Loucy (cell line): ENCODE measurements at regions not wholly inside any gene's neighbourhood (a gene's known extent, or its start where the extent isn't known, plus 50 kb on each side); places are given as distances from the start of the nearest gene placed in this dataset.

Experiments
- H2AFZ ChIP-seq: fragments of 200-600 bp; sonication (generic); 2 replicates; pipeline ENCODE4 v1.6.0; 2016; ENCODE audit warnings: antibody characterized with exemption, mild to moderate bottlenecking, low read length, moderate library complexity
- H3F3A ChIP-seq: fragments of 200-600 bp; 2 replicates; pipeline ENCODE4 v1.6.0; 2016; ENCODE audit warnings: antibody characterized with exemption, low read depth, mild to moderate bottlenecking
- H3K27me3 ChIP-seq: fragments of 200-600 bp; sonication (generic); 2 replicates; pipeline ENCODE4 v1.6.1; 2014; ENCODE audit warnings: low read length, mild to moderate bottlenecking; ENCODE audit not compliant: insufficient read depth, poor library complexity, severe bottlenecking
- H3K36me3 ChIP-seq: fragments of 200-600 bp; sonication (generic); 2 replicates; pipeline ENCODE4 v1.6.1; 2016; ENCODE audit warnings: low read length; ENCODE audit not compliant: insufficient read depth
- H3K4me1 ChIP-seq: fragments of 200-600 bp; sonication (generic); 2 replicates; pipeline ENCODE4 v1.5.1; 2014; ENCODE audit warnings: low read length, mild to moderate bottlenecking; ENCODE audit not compliant: insufficient read depth, poor library complexity, severe bottlenecking
- H3K4me2 ChIP-seq: fragments of 200-600 bp; sonication (generic); 2 replicates; pipeline ENCODE4 v1.6.0; 2014; ENCODE audit warnings: antibody characterized with exemption, low read length, low read depth, mild to moderate bottlenecking; ENCODE audit not compliant: poor library complexity, severe bottlenecking
- H3K4me3 ChIP-seq: fragments of 200-600 bp; sonication (generic); 2 replicates; pipeline ENCODE4 v1.5.1; 2014; ENCODE audit warnings: low read length, mild to moderate bottlenecking, mixed read lengths; ENCODE audit not compliant: poor library complexity, severe bottlenecking
- H3K79me2 ChIP-seq: fragments of 200-600 bp; sonication (generic); 2 replicates; pipeline ENCODE4 v1.6.1; 2014; ENCODE audit warnings: low read length; ENCODE audit not compliant: insufficient read depth
- H3K9ac ChIP-seq: fragments of 200-600 bp; sonication (generic); 2 replicates; pipeline ENCODE4 v1.6.0; 2014; ENCODE audit warnings: mild to moderate bottlenecking, low read depth, low read length, moderate library complexity; ENCODE audit not compliant: poor library complexity, severe bottlenecking
- H3K9me2 ChIP-seq: fragments of 200-600 bp; sonication (generic); replicated peaks from 2 replicates; pipeline ENCODE4 v1.6.1; 2016; ENCODE audit warnings: low read depth, low read length, mixed read lengths
- H3K9me3 ChIP-seq: fragments of 200-600 bp; sonication (generic); 2 replicates; pipeline ENCODE4 v1.6.1; 2014; ENCODE audit warnings: mild to moderate bottlenecking, antibody characterized with exemption, low read length, low read depth; ENCODE audit not compliant: insufficient read depth
- H4K20me1 ChIP-seq: fragments of 200-600 bp; sonication (generic); 2 replicates; pipeline ENCODE4 v1.6.0; 2014; ENCODE audit warnings: antibody characterized with exemption, low read length, mild to moderate bottlenecking; ENCODE audit not compliant: insufficient read depth, poor library complexity, severe bottlenecking
- EZH2phosphoT487 ChIP-seq: fragments of 200-600 bp; IDR thresholded peaks from 2 replicates; pipeline ENCODE4 v1.6.1; 2018; ENCODE audit warnings: antibody characterized with exemption, mild to moderate bottlenecking, moderate library complexity, borderline replicate concordance
- TF ChIP-seq, protein P1 (sequence below): fragments of 200-600 bp; sonication (generic); conservative IDR thresholded peaks from 2 replicates; pipeline ENCODE4 v1.5.1; 2014; ENCODE audit warnings: mild to moderate bottlenecking, antibody characterized with exemption, low read length

DNA sequence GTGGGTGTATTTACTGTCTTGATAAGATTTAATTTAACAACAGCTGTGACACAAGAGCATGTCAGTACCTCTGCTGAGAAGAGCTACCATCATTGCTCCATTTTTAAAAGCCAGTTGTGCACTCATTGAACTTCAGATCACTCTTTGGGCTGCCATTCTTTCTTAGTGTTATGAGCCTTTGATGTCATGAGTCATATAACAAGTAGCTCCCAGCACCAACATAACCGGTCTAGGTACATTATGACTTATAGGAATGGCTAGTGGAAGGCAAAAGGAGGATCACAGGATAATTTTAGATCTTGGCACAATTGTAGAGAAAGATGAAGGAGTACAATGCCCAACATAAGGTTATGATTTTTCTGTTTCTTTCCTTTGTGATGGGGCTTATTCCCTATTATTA, 170.8 kb upstream of the FBN2 start:
- Histone ChIP-seq H3K4me3 (no peak overlapping the region), H3K79me2 (no peaks in the 10 kb centered on the region), H3K9ac (no peak overlapping the region), H4K20me1 (no peaks in the 10 kb centered on the region), H3K36me3 (no peaks in the 10 kb centered on the region), H3K9me3 (no peaks in the 10 kb centered on the region), H3F3A (no peaks in the 10 kb centered on the region), H2AFZ (no peak overlapping the region), H3K4me2 (no peak overlapping the region), H3K4me1 (no peaks in the 10 kb centered on the region), H3K9me2 (no peaks in the 10 kb centered on the region), H3K27me3 (no peaks in the 10 kb centered on the region)
- TF ChIP-seq, protein P1, sequence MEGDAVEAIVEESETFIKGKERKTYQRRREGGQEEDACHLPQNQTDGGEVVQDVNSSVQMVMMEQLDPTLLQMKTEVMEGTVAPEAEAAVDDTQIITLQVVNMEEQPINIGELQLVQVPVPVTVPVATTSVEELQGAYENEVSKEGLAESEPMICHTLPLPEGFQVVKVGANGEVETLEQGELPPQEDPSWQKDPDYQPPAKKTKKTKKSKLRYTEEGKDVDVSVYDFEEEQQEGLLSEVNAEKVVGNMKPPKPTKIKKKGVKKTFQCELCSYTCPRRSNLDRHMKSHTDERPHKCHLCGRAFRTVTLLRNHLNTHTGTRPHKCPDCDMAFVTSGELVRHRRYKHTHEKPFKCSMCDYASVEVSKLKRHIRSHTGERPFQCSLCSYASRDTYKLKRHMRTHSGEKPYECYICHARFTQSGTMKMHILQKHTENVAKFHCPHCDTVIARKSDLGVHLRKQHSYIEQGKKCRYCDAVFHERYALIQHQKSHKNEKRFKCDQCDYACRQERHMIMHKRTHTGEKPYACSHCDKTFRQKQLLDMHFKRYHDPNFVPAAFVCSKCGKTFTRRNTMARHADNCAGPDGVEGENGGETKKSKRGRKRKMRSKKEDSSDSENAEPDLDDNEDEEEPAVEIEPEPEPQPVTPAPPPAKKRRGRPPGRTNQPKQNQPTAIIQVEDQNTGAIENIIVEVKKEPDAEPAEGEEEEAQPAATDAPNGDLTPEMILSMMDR: no peak

DNA sequence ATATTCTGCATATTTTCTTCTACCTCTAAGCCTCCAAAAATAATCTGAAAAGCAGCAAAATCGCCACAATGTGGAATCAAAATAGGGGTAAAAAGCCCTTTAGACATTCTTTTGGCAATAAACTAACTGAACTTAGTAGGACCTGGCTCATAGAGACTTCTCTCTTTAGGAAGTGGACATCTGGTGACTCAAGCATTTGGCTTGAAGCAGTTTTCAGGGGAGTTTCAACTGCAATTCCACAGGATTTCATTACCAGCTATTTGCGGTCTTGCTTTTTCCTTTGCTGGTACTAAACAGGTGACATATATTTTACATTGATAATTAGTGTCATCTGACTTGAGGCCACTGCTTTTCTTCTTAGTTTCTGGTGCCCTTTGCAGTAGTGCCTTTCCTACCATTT, 173.2 kb upstream of the FBN2 start:
- Histone ChIP-seq H3K4me2 (no peak overlapping the region), H3K36me3 (no peaks in the 10 kb centered on the region), H3K9ac (no peak overlapping the region), H2AFZ (no peak overlapping the region), H3K9me2 (no peaks in the 10 kb centered on the region), H3K79me2 (no peaks in the 10 kb centered on the region), H3K4me3 (no peak overlapping the region), H3F3A (no peaks in the 10 kb centered on the region), H3K9me3 (no peaks in the 10 kb centered on the region), H3K27me3 (no peaks in the 10 kb centered on the region), H4K20me1 (no peaks in the 10 kb centered on the region), H3K4me1 (no peaks in the 10 kb centered on the region)
- TF ChIP-seq EZH2phosphoT487: no peak
- TF ChIP-seq, protein P1: no peak

GRCh38 chr5:128714551-128714950, 176.5 kb upstream of the FBN2 start:
- no peak overlapping the region for H3K4me2 ChIP-seq
- H3K9me3 ChIP-seq: no peaks in the 10 kb centered on the region
- no peaks in the 10 kb centered on the region for H3K79me2 ChIP-seq
- no peaks in the 10 kb centered on the region for H4K20me1 ChIP-seq
- H2AFZ ChIP-seq: no peak overlapping the region
- no peaks in the 10 kb centered on the region for H3K4me1 ChIP-seq
- H3K27me3 ChIP-seq: no peaks in the 10 kb centered on the region
- TF ChIP-seq, protein P1: no peak
- TF ChIP-seq EZH2phosphoT487: no peak
- no peaks in the 10 kb centered on the region for H3F3A ChIP-seq
- no peak overlapping the region for H3K4me3 ChIP-seq
- no peaks in the 10 kb centered on the region for H3K36me3 ChIP-seq
- no peaks in the 10 kb centered on the region for H3K9me2 ChIP-seq
- H3K9ac ChIP-seq: no peak overlapping the region
